Ureter (tissue), 1 donor: ENCODE measurements at regions not wholly inside any gene's neighbourhood (a gene's known extent, or its start where the extent isn't known, plus 50 kb on each side); places are given as distances from the start of the nearest gene placed in this dataset.
"Not testable (repeated sequence)": the region's sequence is repeated elsewhere in the genome, so short reads cannot be mapped to it uniquely, and the experiment has no call there.

ENCODE experiments used
- DNase-seq: peaks from one replicate; pipeline ENCODE4 v3.0.0-alpha.2; 2020; ENCODE audit warnings: low spot score
- donor health status: DM: yes; HTN: yes; CAD: no.

- not testable (repeated sequence) for DNase-seq
Measured at GRCh38 chr9:85880507-85880906, 60.4 kb upstream of the NAA35 start.

GRCh38 chr9:85884256-85884655 lies 56.7 kb upstream of the NAA35 start:
- no peak for DNase-seq

- DNase-seq: no peak
Measured at GRCh38 chr9:85890962-85891361, 50.0 kb upstream of the NAA35 start.
